NOMO-1 treated with dmso at 0.1 percent for 144 hours (cell line): ENCODE measurements at regions not wholly inside any gene's neighbourhood (a gene's known extent, or its start where the extent isn't known, plus 50 kb on each side); places are given as distances from the start of the nearest gene placed in this dataset.
"Not testable (repeated sequence)": the region's sequence is repeated elsewhere in the genome, so short reads cannot be mapped to it uniquely, and the experiment has no call there.

Source experiments
- DNase-seq: peaks from one replicate; lab custom pipeline; 2025; ENCODE audit not compliant: unreplicated experiment; lab: John Stamatoyannopoulos, UW

DNA sequence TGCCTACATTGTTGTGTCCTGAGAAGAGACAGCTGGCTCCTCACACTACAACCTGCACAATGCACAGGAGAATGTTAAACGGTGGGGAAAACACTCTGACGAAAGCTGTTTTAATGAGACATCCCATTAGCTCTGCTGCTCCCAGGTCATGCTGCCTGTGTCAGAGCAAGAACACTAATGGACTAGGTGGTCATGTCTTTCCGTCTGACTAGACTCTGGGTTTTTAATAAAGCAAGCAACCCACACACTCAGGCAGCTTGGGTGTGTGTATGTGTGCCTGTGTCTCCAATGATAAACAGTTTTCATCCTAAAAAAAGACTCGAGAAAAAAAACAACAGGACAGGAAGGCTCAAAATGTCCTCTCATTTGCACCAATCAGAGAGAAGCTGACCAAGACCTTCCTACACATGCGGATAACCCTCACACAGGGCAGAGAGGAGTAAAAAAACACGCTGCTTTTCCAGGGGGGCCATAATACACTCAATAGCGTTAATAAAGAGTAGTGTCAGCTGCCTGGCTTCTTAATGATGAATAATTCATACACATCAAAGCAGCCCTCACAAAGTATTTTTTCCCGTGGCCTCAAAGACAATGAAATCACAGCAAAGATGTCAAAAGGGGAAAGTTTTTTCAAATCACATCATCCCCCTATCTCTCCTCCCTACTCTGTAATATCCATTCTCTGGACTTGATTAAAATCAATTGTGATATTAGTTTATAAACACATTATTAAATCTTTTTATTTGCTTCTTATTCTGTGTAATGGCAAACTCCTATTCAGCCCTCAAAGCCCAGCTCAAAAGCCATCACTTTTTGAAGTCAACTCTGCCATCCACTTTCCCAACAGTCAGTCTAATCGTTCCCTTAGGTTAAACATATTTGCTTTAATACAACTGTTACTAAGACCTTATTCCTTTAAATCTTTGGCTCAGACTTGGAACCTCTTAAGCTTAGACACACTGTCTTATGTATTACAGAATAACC is 244.2 kb upstream of the CDH11 start:
- no peak for DNase-seq

DNA sequence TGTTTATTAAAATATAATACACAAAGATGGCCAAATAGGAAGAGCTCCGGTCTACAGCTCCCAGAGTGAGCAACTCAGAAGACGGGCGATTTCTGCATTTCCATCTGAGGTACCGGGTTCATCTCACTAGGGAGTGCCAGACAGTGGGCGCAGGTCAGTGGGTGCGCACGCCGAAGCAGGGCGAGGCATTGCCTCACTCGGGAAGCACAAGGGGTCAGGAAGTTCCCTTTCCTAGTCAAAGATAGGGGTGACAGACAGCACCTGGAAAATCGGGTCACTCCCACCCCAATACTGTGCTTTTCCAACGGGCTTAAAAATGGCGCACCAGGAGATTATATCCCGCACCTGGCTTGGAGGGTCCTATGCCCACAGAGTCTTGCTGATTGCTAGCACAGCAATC is 234.9 kb upstream of the CDH11 start:
- not testable (repeated sequence) for DNase-seq

- no peak for DNase-seq
Measured at GRCh38 chr16:65355706-65356105, 233.8 kb upstream of the CDH11 start.

DNA sequence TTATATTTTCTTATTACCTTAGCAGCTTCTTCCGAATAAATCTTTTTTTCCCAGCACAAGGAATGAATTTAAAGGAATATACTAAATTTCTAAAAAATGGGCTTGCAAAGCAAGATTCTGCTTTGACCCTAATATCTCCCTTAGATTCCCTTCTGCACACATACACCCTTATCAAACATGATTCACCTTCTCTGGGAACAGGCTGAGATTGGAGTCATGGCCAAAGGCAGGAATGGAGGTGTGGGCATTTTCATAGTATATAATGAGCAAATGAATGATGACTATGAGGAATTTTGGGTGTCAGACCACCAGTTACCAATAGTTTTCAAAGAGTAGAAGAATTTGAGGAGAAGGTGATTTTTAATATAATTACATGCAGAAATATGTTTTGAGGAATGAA is 231.3 kb upstream of the CDH11 start:
- DNase-seq, result no peak

DNA sequence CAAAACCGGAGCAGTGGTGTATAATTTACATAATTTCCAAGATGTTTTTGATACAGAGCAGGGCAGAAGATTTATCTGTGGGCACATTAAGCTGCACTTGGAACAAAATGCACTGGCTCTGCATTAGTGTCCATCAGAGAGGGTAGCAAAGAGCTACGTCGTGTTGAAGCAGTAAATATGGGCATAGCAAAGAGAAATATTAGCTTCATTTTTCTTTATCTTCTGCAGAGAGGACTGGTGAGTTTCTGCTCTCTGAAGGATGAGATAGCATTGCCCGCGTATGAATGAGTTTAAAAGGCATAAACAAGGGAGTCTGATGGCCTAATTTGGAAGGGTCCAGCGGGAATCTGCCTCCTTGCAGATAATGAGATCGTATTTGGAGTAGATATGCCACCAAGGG is 227.8 kb upstream of the CDH11 start:
- no peak for DNase-seq

DNA sequence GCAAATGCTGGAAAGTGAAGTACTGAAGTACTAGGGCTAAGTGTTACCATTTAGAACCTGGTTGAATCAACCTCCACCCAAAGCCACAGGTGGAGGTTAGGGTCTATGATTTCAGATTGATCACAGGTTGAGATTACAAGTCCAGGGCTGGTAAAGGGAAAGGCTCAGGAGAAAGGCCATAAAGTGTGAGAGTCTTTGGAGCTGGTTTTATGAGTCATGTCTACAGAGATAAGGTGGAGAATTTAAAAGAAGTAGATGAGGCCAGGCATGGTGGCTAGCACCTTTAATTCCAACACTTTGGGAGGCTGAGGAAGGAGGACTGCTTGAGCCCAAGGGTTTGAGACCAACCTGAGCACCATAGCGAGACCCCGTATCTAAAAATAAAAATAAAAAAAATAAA is 221.7 kb upstream of the CDH11 start:
- DNase-seq, result no peak

DNA sequence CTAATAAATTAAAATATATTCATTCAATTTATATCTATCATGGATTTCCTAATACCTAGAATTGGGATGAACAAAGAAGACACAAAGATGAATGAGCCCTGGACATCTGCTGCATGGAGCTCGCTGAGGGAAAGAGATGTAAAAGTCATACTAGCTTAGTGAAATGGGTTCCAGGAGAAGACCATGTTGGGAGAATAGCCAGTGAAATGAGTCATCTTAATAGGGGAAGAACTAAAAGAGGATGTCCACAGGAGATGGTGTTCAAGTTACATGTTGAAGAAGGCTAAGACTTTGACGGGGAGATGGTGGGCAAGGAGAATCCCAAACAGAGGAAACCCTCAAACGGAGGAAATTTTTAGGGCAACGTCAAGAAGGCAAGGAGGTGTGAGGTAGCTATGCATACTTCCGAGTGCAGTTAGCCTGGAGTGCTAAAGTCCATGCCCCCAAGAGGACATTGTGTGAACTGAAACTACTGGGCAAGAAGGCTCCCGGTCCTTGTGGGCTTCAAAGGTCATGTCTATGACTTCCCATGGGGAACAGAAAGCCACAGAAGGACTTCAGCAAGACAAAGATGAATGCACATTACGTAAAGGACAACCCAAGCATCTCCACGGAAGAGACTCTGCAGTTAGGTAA is 220.5 kb upstream of the CDH11 start:
- no peak for DNase-seq

GRCh38 chr16:65339062-65339461 is 217.2 kb upstream of the CDH11 start:
- no peak for DNase-seq

- DNase-seq, result no peak
Measured at GRCh38 chr16:65336160-65336559, 214.3 kb upstream of the CDH11 start.

GRCh38 chr16:65334081-65334480 is 212.2 kb upstream of the CDH11 start:
- no peak for DNase-seq

DNA sequence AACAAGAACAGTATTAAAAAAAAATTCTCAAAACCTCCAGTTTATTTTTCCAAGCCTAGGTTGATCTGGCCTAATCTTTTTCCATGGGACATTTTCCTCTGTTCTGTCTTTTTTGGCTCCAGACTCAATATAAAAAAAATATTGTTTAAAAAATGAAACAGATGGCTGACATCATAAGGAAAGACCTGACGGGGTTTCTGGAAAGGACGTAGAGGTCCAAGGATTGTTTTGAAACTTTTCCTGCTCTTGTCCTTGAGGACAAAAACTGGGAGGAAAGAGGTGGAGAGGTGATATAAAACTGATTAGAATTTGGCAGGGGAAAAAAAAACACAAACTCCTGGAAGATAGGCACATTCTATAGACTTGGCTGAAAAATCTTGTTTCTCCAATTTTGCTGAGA is 211.4 kb upstream of the CDH11 start:
- no peak for DNase-seq

DNA sequence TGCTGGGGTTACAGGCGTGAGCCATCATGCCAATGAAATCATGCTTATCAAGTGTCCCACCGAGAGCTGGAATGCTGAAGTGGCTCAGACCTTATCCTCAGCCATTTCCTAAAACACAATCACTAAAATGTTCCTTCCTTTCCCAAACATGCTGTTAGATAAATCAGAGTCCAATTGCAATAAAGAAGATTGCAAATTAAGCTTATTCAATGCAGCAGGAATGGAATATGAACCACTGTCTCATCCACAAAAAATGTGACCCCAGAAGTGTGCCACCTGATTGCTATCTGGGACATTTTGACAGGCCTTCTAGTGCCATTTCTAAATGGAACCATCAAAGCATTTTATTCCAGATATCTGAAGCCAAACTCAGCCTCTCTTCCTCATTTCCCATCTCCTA is 205.5 kb upstream of the CDH11 start:
- DNase-seq, result no peak

DNA sequence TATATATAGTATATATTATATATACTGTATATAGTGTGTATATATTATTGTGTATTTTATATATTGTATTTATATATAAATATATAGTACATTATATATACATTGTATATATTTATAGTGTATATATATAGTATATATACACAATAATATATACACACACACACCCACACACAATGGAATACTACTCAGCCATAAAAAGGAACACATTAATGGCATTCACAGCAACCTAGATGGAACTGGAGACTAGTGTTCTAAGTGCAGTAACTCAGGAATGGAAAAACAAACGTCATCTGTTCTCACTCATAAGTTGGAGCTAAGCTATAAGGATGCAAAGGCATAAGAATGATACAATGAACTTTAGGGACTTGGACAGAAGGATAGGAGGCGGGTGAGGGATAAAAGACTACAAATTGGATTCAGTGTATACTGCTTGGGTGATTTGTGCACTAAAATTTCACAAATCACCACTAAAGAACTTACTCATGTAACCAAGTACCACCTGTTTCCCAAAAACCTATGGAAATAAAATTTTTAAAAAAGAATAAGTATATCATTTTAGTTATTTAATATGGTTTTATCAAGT is 201.9 kb upstream of the CDH11 start:
- no peak for DNase-seq

DNA sequence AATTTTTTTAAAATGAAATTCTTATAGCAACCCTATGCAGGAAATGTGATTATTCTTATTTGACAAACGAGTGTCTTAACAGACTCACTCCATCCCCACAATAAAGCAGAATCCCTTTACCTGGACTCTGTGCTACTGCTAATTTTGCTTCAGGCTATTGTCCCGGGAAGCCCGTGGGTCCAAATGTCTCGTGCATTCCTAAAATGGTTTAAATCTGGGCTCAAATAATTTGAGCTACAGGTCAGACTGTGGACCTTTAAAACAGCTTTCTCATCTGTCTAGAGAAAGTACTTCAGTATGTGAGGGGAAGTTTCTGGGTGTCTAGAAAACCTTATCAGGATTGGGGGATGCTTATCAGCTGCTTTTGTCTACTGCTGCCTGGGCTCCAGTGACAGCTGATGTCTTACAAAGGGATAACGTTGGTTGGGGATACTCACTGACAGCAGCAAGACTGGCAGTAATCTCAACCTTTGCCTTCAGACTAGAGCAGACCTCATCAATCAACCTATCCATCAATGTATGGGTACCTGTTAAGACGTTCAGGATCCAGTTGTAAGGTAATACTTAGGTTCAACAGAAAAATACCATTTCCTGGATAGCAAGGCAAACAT is 197.9 kb upstream of the CDH11 start:
- DNase-seq, result no peak

GRCh38 chr16:65318590-65319257 is 196.9 kb upstream of the CDH11 start:
- DNase-seq, result no peak

DNA sequence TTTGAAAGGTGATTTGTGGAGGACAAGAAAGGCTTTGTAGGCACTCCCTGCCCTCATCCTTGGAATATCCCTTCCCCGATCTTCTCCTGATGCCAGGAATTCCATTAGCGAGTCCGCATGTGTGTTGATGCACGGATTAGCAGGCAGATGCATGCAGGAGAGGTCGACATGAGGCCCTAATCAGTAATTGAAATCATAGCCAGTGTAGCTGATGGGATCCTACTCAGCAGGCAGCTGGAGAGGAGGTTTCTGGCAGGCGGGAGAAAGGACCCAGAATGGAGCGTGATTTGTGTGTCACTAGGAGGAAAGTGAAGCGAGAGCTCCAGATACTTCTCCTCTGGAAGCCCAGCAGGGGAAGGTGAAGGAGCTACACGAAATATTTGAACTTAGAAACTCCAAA is 196.3 kb upstream of the CDH11 start:
- no peak for DNase-seq

DNA sequence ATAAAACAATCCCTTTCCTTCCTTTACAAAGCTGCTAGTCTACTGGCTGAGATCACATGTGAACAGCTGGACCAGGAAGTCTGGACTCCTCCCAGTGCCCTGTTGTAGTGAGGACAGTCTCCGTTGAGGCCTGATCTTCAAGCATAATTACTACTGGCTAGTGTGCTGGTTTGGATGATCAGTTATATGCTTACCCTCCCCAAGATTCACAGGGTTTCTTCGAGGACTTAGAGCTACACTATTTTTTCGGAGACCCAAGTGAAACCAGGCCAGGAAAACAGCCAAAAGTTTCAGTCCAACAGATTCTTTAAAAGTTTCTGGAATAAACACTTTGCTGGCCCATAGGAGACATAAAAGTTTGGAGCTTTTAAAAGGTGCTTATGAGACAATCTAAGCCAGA is 194.9 kb upstream of the CDH11 start:
- no peak for DNase-seq

DNA sequence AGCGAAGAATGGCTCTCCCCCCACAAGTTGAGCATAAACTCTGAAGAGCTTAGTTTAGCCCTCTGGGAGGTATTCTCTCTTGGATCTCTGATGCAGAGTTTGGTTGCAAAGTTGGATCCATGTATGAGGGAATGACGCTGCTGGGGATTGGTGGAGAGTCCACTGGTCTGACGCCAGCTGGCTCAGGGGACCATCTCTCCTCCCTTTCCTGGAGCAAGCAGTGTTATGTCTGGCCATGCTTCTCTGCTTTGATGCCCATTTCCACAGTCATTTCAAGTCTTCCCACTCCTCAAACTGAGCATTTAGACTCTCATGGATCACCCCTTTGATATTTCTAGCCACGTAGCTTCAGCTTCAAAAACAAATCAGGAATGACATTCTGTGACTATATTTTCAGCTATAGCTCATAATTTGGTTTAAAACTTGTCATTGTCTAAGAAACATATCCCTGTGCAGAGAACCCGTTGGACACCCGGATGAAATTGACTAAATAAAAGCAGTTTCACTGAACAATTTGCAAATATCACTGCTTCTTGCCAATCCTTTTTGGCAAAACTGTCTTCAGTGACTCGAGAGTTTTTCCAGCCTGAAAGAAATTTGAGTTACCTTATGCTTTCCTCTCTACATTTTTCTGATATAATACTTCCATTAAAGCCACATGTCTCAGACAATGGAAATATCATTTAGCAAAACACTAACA is 193.4 kb upstream of the CDH11 start:
- DNase-seq, result no peak

DNA sequence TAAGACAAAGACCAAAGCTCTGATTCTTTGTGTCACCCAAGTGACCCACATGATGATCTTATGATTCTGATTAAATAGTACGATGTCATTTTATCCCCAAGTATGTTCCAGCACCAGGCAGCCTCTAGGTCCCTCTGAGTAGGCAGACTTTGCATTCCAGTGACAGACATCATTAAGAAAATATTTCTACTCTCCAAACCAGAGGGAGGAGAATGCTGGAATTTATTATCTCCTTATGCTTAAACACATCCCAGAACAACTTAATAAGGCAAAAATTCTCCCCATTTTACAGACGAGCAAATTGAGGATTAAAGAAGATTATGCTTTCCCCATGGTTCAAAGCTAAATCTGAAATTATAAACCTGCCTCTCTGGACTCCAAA is 192.8 kb upstream of the CDH11 start:
- DNase-seq, result no peak

- DNase-seq, result no peak
Measured at GRCh38 chr16:65313936-65314626, 192.2 kb upstream of the CDH11 start.
